Endodermal cell (in vitro differentiated cells): ENCODE measurements at regions not wholly inside any gene's neighbourhood (a gene's known extent, or its start where the extent isn't known, plus 50 kb on each side); places are given as distances from the start of the nearest gene placed in this dataset.

Experiments
- DNase-seq: peaks from one replicate; pipeline ENCODE4 v3.0.0-alpha.2; 2017
- H3K27ac ChIP-seq: 2 replicates; pipeline ENCODE4 v1.5.1; 2013; ENCODE audit warnings: mild to moderate bottlenecking, low read depth, low read length, moderate library complexity
- H3K27me3 ChIP-seq: 2 replicates; pipeline ENCODE4 v1.6.1; 2013; ENCODE audit warnings: mild to moderate bottlenecking, low read length, moderate library complexity; ENCODE audit not compliant: insufficient read depth, control insufficient read depth, poor library complexity, severe bottlenecking
- H3K36me3 ChIP-seq: 2 replicates; pipeline ENCODE4 v1.7.0; 2013; ENCODE audit warnings: mild to moderate bottlenecking, low read length, moderate library complexity; ENCODE audit not compliant: control insufficient read depth, insufficient read depth
- H3K4me1 ChIP-seq: one replicate; pipeline ENCODE4 v1.7.0; 2013; ENCODE audit warnings: low read length; ENCODE audit not compliant: control insufficient read depth, insufficient read depth
- H3K4me3 ChIP-seq: 2 replicates; pipeline ENCODE4 v1.5.1; 2013; ENCODE audit warnings: mild to moderate bottlenecking, low read length, moderate library complexity
- H3K9ac ChIP-seq: 2 replicates; pipeline ENCODE4 v1.6.1; 2013; ENCODE audit warnings: mild to moderate bottlenecking, low read length, moderate library complexity; ENCODE audit not compliant: poor library complexity, severe bottlenecking; ENCODE audit errors: extremely low read depth
- H3K9me3 ChIP-seq: 2 replicates; pipeline ENCODE4 v1.6.1; 2013; ENCODE audit warnings: mild to moderate bottlenecking, low read length, moderate library complexity; ENCODE audit not compliant: control insufficient read depth
- H3K27ac Mint-ChIP-seq: 2 replicates; pipeline ENCODE4 v1.8.0; 2020; ENCODE audit warnings: mixed read lengths
- H3K27me3 Mint-ChIP-seq: 2 replicates; pipeline ENCODE4 v1.8.0; 2021; ENCODE audit warnings: mild to moderate bottlenecking, mixed read lengths; ENCODE audit not compliant: insufficient read depth
- H3K36me3 Mint-ChIP-seq: 2 replicates; pipeline ENCODE4 v1.8.0; 2020; ENCODE audit warnings: low read depth, mixed read lengths
- H3K4me1 Mint-ChIP-seq: 2 replicates; pipeline ENCODE4 v1.8.0; 2020; ENCODE audit warnings: mixed read lengths
- H3K4me3 Mint-ChIP-seq: 2 replicates; pipeline ENCODE4 v1.8.0; 2020; ENCODE audit warnings: mild to moderate bottlenecking, moderate library complexity, mixed read lengths
- H3K9me3 Mint-ChIP-seq: 2 replicates; pipeline ENCODE4 v1.8.0; 2020; ENCODE audit warnings: mild to moderate bottlenecking, mixed read lengths
- WGBS, 2 experiments: methylation state at CpG; one replicate each; pipeline versions ENCODE4 v1.1.5 to v1.1.7; 2013; ENCODE audit warnings: missing lambda C conversion rate in 2 of 2, mixed read lengths in 1 of 2; ENCODE audit not compliant: insufficient coverage in 1 of 2, insufficient read length in 1 of 2; 5-methylcytosine and 5-hydroxymethylcytosine counted together
- TF ChIP-seq, protein P1 (sequence below): fragments of 200-600 bp; sonication (generic); conservative IDR thresholded peaks from 2 replicates; pipeline ENCODE4 v1.5.0; 2021; ENCODE audit warnings: antibody characterized with exemption, mild to moderate bottlenecking

DNA sequence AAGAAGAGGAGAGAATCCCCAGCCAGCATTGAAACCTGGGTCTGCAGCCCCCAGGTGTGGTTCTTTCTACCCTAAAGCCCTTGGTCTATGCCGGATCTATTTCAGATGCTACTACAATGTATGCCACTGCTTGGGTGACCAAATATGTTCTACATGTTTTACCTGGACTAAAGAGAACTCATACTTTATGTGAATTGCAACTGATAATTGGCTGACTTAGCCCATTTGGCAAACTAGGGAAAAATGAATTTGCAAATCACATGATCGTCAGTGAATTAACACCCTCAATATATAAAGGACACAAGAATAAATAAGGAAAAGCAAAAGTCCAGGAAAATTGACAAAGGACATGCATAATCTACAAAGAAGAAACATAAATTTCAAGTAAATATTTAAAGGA is 308.8 kb upstream of the IRX2 start:
- 67 to 100% methylated on average over 1 to 2 of the region's 2 CpGs for WGBS, 2 experiments
- H3K4me1 Mint-ChIP-seq: no peaks in the 10 kb centered on the region

GRCh38 chr5:3059488-3059887 is 308.0 kb upstream of the IRX2 start:
- H3K4me3 ChIP-seq: no peak overlapping the region
- TF ChIP-seq, protein P1, sequence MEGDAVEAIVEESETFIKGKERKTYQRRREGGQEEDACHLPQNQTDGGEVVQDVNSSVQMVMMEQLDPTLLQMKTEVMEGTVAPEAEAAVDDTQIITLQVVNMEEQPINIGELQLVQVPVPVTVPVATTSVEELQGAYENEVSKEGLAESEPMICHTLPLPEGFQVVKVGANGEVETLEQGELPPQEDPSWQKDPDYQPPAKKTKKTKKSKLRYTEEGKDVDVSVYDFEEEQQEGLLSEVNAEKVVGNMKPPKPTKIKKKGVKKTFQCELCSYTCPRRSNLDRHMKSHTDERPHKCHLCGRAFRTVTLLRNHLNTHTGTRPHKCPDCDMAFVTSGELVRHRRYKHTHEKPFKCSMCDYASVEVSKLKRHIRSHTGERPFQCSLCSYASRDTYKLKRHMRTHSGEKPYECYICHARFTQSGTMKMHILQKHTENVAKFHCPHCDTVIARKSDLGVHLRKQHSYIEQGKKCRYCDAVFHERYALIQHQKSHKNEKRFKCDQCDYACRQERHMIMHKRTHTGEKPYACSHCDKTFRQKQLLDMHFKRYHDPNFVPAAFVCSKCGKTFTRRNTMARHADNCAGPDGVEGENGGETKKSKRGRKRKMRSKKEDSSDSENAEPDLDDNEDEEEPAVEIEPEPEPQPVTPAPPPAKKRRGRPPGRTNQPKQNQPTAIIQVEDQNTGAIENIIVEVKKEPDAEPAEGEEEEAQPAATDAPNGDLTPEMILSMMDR: no peak
- WGBS, 2 experiments: 92% methylated on average over 8 to 9 of the region's 9 CpGs
- Mint-ChIP-seq H3K4me1 (no peaks in the 10 kb centered on the region), H3K36me3 (no peaks in the 10 kb centered on the region), H3K9me3 (peaks cover 14% of the 10 kb centered on the region), H3K4me3 (no peak overlapping the region), H3K27ac (no peak overlapping the region), H3K27me3 (peaks cover 2% of the 10 kb centered on the region)
- no peak overlapping the region for H3K9ac ChIP-seq
- DNase-seq: no peak
- H3K36me3 ChIP-seq: no peaks in the 10 kb centered on the region
- no peaks in the 10 kb centered on the region for H3K4me1 ChIP-seq
- H3K9me3 ChIP-seq: peaks cover 3% of the 10 kb centered on the region
- no peaks in the 10 kb centered on the region for H3K27me3 ChIP-seq
- H3K27ac ChIP-seq: peak overlapping the region; percentile 34

More for the DNA sequence above, 308.8 kb upstream of the IRX2 start:
- Histone ChIP-seq H3K4me3 (no peak overlapping the region), H3K9ac (no peak overlapping the region), H3K27ac (no peak overlapping the region), H3K27me3 (no peaks in the 10 kb centered on the region), H3K4me1 (no peaks in the 10 kb centered on the region), H3K36me3 (no peaks in the 10 kb centered on the region), H3K9me3 (peaks cover 3% of the 10 kb centered on the region)
- peaks cover 14% of the 10 kb centered on the region for H3K9me3 Mint-ChIP-seq
- H3K4me3 Mint-ChIP-seq: no peak overlapping the region
- DNase-seq: no peak
- TF ChIP-seq, protein P1: no peak
- peaks cover 2% of the 10 kb centered on the region for H3K27me3 Mint-ChIP-seq
- H3K36me3 Mint-ChIP-seq: no peaks in the 10 kb centered on the region
- no peak overlapping the region for H3K27ac Mint-ChIP-seq

DNA sequence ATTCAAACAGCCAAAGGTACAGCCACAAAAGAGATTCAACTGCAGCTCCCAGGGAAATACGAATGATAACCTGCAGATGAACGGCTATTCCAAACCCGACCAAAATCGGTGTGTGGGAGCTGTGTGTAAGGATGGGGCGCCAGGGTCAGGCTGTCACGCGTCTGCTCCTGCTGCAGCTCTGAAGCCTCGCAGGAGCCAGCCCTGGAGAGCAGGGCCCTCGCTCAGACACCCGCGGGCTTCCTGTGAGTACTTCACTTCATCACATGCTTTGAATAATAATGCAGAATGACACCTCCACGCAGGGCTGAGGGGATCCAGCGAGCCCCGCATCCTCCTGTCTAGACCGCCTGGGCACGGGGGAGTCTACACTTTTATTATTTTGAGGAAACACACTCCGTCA is 307.5 kb upstream of the IRX2 start:
- peak overlapping the region; percentile 34 for H3K27ac ChIP-seq
- 89 to 92% methylated on average over 6 to 17 of the region's 17 CpGs for WGBS, 2 experiments

More for the DNA sequence above, 307.5 kb upstream of the IRX2 start:
- H3K4me3 ChIP-seq: no peak overlapping the region
- Mint-ChIP-seq H3K36me3 (no peaks in the 10 kb centered on the region), H3K4me1 (no peaks in the 10 kb centered on the region), H3K4me3 (no peak overlapping the region), H3K9me3 (peaks cover 14% of the 10 kb centered on the region), H3K27ac (no peak overlapping the region), H3K27me3 (peaks cover 2% of the 10 kb centered on the region)
- no peaks in the 10 kb centered on the region for H3K27me3 ChIP-seq
- H3K9me3 ChIP-seq: peaks cover 3% of the 10 kb centered on the region
- TF ChIP-seq, protein P1: no peak
- no peak for DNase-seq
- no peaks in the 10 kb centered on the region for H3K36me3 ChIP-seq
- no peak overlapping the region for H3K9ac ChIP-seq
- H3K4me1 ChIP-seq: no peaks in the 10 kb centered on the region
